GM10248 (cell line): ENCODE measurements at regions not wholly inside any gene's neighbourhood (a gene's known extent, or its start where the extent isn't known, plus 50 kb on each side); places are given as distances from the start of the nearest gene placed in this dataset.

ENCODE experiments used
- CTCF ChIA-PET: fragments of 300-600 bp; sonication (Branson Sonifier 250); formaldehyde crosslinking; extraction: SDS; loops from one replicate; lab custom pipeline; 2021; ENCODE audit warnings: antibody characterized with exemption; lab: Yijun Ruan, JAX
- POLR2A ChIA-PET: fragments of 350-650 bp; sonication (Branson Sonifier 250); formaldehyde crosslinking; extraction: SDS; loops from one replicate; lab custom pipeline; 2020; ENCODE audit warnings: antibody characterized with exemption; lab: Yijun Ruan, JAX
- DNase-seq: peaks from one replicate; pipeline ENCODE4 v3.0.0; 2012; ENCODE audit errors: extremely low spot score
- TF ChIP-seq, protein P1 (sequence below): IDR thresholded peaks from 2 replicates; pipeline ENCODE4 v1.5.1; 2012; ENCODE audit warnings: mild to moderate bottlenecking, low read depth; ENCODE audit errors: extremely low read depth, missing control alignments, control extremely low read depth

- ChIA-PET CTCF (interaction anchor here (0.8 kb wide), 1 partner anchor 8 kb away, joined by 4 read pairs; no protein-coding TSS in a partner anchor), POLR2A (no interaction called here)
- DNase-seq: no peak
- TF ChIP-seq, protein P1, sequence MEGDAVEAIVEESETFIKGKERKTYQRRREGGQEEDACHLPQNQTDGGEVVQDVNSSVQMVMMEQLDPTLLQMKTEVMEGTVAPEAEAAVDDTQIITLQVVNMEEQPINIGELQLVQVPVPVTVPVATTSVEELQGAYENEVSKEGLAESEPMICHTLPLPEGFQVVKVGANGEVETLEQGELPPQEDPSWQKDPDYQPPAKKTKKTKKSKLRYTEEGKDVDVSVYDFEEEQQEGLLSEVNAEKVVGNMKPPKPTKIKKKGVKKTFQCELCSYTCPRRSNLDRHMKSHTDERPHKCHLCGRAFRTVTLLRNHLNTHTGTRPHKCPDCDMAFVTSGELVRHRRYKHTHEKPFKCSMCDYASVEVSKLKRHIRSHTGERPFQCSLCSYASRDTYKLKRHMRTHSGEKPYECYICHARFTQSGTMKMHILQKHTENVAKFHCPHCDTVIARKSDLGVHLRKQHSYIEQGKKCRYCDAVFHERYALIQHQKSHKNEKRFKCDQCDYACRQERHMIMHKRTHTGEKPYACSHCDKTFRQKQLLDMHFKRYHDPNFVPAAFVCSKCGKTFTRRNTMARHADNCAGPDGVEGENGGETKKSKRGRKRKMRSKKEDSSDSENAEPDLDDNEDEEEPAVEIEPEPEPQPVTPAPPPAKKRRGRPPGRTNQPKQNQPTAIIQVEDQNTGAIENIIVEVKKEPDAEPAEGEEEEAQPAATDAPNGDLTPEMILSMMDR: no peak
These were observed 179.9 kb downstream of the ZC3H11B start for GRCh38 chr1:219433001-219433400.

- TF ChIP-seq, protein P1: no peak
- CTCF ChIA-PET: interaction anchor here (1.4 kb wide), 1 partner anchor 14 kb away, joined by 3 read pairs; no protein-coding TSS in a partner anchor
- DNase-seq: no peak
- POLR2A ChIA-PET: no interaction called here
These were observed 180.7 kb downstream of the ZC3H11B start for GRCh38 chr1:219432191-219432606.

DNA sequence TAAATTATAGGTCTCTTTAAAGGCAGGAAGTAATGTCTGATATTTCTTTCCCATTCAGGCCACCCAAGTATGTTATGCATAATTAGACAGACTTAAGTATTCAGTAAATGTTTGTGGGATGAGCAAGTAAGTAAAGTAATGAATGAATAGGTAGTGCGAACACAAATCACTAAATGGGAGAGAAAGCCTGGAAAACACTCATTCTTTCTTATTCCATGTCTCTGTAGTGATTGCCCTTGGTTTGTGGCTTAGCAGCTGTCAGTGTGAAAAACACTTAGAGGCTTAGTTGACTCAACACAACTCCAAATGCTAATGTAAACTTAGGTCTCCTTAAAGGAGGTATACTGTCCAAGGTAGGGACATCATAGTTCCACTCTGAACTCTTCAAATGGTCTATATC lies 182.5 kb downstream of the ZC3H11B start:
- no peak for DNase-seq
- CTCF ChIA-PET: interaction anchor here (1.4 kb wide), 1 partner anchor 13 kb away, joined by 3 read pairs; no protein-coding TSS in a partner anchor
- TF ChIP-seq, protein P1: no peak
- POLR2A ChIA-PET: no interaction called here

- DNase-seq: no peak
- CTCF ChIA-PET: interaction anchor here (1.1 to 4.3 kb wide), 9 partner anchors 7 to 233 kb away, joined by 3 to 20 read pairs (median 3); no protein-coding TSS in a partner anchor
- POLR2A ChIA-PET: interaction anchor here (0.5 kb wide), 1 partner anchor 60 kb away, joined by 5 read pairs; no protein-coding TSS in a partner anchor
- TF ChIP-seq, protein P1: no peak
These were observed 184.3 kb downstream of the ZC3H11B start for GRCh38 chr1:219428651-219429050.

GRCh38 chr1:219427989-219428388 lies 184.9 kb downstream of the ZC3H11B start:
- TF ChIP-seq, protein P1: no peak
- DNase-seq: no peak
- ChIA-PET POLR2A (interaction anchor here (0.5 kb wide), 1 partner anchor 61 kb away, joined by 5 read pairs; no protein-coding TSS in a partner anchor), CTCF (interaction anchor here (1.0 to 4.3 kb wide), 10 partner anchors 8 to 140 kb away, joined by 3 to 20 read pairs (median 4); no protein-coding TSS in a partner anchor)

DNA sequence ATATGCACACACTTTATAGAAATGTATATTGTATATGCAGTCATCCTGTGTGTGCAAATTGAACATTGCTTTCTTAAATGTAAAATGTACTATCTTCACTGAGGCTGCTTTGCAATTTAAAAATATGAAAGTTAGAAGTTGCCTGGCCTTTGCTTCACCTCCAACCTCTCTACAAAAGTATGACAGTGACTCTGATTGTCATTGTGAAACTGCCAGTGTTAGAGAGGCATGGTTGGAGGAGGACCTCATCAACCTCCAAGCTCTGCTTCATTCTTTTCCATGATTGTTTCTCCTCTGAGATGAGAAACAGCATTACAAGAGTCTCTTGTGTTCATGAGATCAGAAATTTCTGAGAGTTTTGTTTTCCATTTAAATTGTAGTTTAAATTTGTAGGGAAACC lies 185.5 kb downstream of the ZC3H11B start:
- ChIA-PET CTCF (interaction anchor here (1.0 to 4.3 kb wide), 8 partner anchors 8 to 127 kb away, joined by 3 to 20 read pairs (median 4); no protein-coding TSS in a partner anchor), POLR2A (no interaction called here)
- DNase-seq: no peak
- TF ChIP-seq, protein P1: no peak
